Esophagus squamous epithelium (tissue), 4 donors: ENCODE measurements at regions not wholly inside any gene's neighbourhood (a gene's known extent, or its start where the extent isn't known, plus 50 kb on each side); places are given as distances from the start of the nearest gene placed in this dataset.
"Not testable (repeated sequence)": the region's sequence is repeated elsewhere in the genome, so short reads cannot be mapped to it uniquely, and the experiment has no call there.

Experiments used
- POLR2A ChIP-seq, 4 donors: fragments of 450-650 bp; IDR thresholded peaks; one replicate each; pipeline ENCODE4 v1.6.1; 2017; ENCODE audit warnings: antibody characterized with exemption in 4 of 4, mild to moderate bottlenecking in 4 of 4, moderate library complexity in 3 of 4
- TF ChIP-seq, protein P1 (sequence below), 6 experiments: fragments of 450-650 bp in 4 of 6; fragments of 200-600 bp in 2 of 6; sonication (generic) in 2 of 6; IDR thresholded peaks; one replicate each; pipeline ENCODE4 v1.5.1; 2016 to 2019; ENCODE audit warnings: antibody characterized with exemption in 6 of 6, mild to moderate bottlenecking in 4 of 6, moderate library complexity in 4 of 6

DNA sequence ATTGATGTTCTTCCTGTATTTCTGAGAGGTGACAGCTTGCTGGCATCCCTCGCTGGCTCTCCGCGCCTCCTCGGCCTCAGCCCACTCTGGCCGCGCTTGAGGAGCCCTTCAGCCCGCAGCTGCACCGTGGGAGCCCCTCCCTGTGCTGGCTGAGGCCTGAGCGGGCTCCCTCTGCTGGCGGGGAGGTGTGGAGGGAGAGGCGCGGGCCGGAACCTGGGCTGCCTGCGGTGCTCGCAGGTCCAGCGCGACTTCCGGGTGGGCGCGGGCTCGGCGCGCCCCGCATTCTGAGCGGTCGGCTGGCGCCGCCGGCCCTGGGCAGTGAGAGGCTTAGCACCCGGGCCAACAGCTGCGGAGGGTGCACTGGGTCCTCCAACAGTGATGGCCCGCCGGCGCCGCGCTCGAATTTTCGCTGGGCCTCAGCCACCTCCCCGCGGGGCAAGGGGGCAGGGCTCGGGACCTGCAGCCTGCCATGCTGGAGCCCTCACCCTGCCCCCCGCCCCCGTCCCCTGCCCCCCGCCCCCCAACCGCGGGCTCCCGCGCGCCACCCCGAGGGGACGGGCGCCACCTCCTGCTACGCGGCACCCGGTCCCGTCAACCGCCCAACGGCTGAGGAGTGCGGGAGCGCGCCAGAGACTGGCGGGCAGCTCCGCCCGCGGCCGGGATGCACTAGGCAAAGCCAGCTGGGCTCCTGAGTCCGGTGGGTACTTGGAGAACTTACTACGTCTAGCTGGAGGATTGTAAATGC lies 1353.4 kb upstream of the CDH18 start:
- TF ChIP-seq, protein P1, sequence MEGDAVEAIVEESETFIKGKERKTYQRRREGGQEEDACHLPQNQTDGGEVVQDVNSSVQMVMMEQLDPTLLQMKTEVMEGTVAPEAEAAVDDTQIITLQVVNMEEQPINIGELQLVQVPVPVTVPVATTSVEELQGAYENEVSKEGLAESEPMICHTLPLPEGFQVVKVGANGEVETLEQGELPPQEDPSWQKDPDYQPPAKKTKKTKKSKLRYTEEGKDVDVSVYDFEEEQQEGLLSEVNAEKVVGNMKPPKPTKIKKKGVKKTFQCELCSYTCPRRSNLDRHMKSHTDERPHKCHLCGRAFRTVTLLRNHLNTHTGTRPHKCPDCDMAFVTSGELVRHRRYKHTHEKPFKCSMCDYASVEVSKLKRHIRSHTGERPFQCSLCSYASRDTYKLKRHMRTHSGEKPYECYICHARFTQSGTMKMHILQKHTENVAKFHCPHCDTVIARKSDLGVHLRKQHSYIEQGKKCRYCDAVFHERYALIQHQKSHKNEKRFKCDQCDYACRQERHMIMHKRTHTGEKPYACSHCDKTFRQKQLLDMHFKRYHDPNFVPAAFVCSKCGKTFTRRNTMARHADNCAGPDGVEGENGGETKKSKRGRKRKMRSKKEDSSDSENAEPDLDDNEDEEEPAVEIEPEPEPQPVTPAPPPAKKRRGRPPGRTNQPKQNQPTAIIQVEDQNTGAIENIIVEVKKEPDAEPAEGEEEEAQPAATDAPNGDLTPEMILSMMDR (IDR thresholded peaks at IDR 0.05), result not testable (repeated sequence)
- not testable (repeated sequence) for TF ChIP-seq POLR2A (IDR thresholded peaks at IDR 0.05)
